Stomach (tissue), 8 donors: ENCODE measurements at regions not wholly inside any gene's neighbourhood (a gene's known extent, or its start where the extent isn't known, plus 50 kb on each side); places are given as distances from the start of the nearest gene placed in this dataset.
A peak's percentile ranks its signal among the peaks of the same experiment; 100 is the strongest.

Experiments
- DNase-seq, 2 donors: peaks; one replicate each; pipeline versions ENCODE4 v3.0.0 to v3.0.0-alpha.2; 2013 to 2019
- H3K27ac ChIP-seq, 5 donors: fragments of 200-600 bp in 4 of 5; sonication (generic) in 4 of 5; one replicate each; pipeline ENCODE4 v1.5.1; 2013 to 2019; ENCODE audit warnings: mild to moderate bottlenecking in 1 of 5, moderate library complexity in 1 of 5
- H3K27me3 ChIP-seq, 3 donors: fragments of 200-600 bp; sonication (generic); one replicate each; pipeline ENCODE4 v1.5.1; 2017 to 2019; ENCODE audit warnings: mixed run types in 1 of 3
- H3K36me3 ChIP-seq, 4 donors: fragments of 200-600 bp; sonication (generic); 1 replicate in 3 of 4; 2 replicates in 1 of 4; pipeline ENCODE4 v1.5.1; 2016 to 2019
- H3K4me1 ChIP-seq, 4 donors: fragments of 200-600 bp; sonication (generic); one replicate each; pipeline ENCODE4 v1.5.1; 2016 to 2019
- H3K4me3 ChIP-seq, 4 donors: fragments of 200-600 bp; sonication (generic) in 3 of 4; one replicate each; pipeline ENCODE4 v1.5.1; 2016 to 2019; ENCODE audit warnings: mild to moderate bottlenecking in 1 of 4
- H3K9me3 ChIP-seq, 4 donors: fragments of 200-600 bp; sonication (generic); one replicate each; pipeline ENCODE4 v1.5.1; 2016 to 2019
- EP300 ChIP-seq: sonication (generic); formaldehyde crosslinking; IDR thresholded peaks from one replicate; pipeline ENCODE4 v1.6.1; 2017; ENCODE audit warnings: antibody characterized with exemption
- POLR2A ChIP-seq, 4 donors: fragments of 450-650 bp; IDR thresholded peaks; one replicate each; pipeline ENCODE4 v1.6.1; 2016; ENCODE audit warnings: antibody characterized with exemption in 4 of 4, control low read depth in 2 of 4, mild to moderate bottlenecking in 1 of 4, moderate library complexity in 1 of 4
- POLR2AphosphoS5 ChIP-seq, 3 donors: sonication (generic); formaldehyde crosslinking; IDR thresholded peaks; one replicate each; pipeline ENCODE4 v1.6.1; 2016; ENCODE audit warnings: antibody characterized with exemption in 3 of 3
- WGBS, 5 donors: extraction: QIAGEN DNeasy Blood & Tissue Kit in 3 of 5; methylation state at CpG; one replicate each; pipeline versions ENCODE4 v1.1.5 to v1.1.7; 2013 to 2018; 5-methylcytosine and 5-hydroxymethylcytosine counted together
- intact Hi-C: fragments of 100-400 bp; cut with DNase I; formaldehyde crosslinking; loops from one replicate; pipeline ENCODE4 v1.15.1; 2023; ENCODE audit warnings: low total_unique reads
- TF ChIP-seq, protein P1 (sequence below), 7 experiments: fragments of 450-650 bp in 4 of 7; fragments of 200-600 bp in 3 of 7; sonication (generic) in 3 of 7; IDR thresholded peaks; one replicate each; pipeline ENCODE4 v1.5.1; 2016 to 2019; ENCODE audit warnings: antibody characterized with exemption in 7 of 7, control low read depth in 2 of 7, mild to moderate bottlenecking in 1 of 7
- donor health status: healthy with polysubstance abuse.
- donor health status: Bipolar disorder and iron deficiency.
- donor health status: healthy.

DNA sequence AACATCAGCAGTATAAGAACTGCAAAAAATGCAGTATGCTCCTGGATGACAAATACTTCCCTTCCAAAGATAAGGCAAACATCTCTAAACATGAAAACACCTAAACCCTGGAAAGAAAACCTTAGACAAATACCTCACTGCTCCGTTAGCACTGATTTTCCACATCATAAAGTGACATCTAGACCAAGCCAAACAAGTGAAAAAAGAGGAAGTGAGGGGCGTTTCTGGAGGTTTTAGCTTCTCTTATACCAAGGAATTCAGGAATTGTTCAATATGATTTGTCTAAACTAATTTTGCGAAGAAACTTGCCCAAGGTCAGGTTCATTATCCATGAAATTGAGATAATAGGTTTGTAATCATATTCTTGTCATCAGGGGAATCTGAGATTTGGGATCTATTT lies 279.7 kb downstream of the ADRA2A start:
- no peaks in the 10 kb centered on the region for H3K9me3 ChIP-seq
- intact Hi-C loops: no loop called here
- peaks cover 0 to 5% (median 0%) of the 10 kb centered on the region in 3 donors for H3K27me3 ChIP-seq
- TF ChIP-seq POLR2A (IDR thresholded peaks at IDR 0.05) (no peak), EP300 (no peak), POLR2AphosphoS5 (IDR thresholded peaks at IDR 0.05) (no peak)
- TF ChIP-seq, protein P1, sequence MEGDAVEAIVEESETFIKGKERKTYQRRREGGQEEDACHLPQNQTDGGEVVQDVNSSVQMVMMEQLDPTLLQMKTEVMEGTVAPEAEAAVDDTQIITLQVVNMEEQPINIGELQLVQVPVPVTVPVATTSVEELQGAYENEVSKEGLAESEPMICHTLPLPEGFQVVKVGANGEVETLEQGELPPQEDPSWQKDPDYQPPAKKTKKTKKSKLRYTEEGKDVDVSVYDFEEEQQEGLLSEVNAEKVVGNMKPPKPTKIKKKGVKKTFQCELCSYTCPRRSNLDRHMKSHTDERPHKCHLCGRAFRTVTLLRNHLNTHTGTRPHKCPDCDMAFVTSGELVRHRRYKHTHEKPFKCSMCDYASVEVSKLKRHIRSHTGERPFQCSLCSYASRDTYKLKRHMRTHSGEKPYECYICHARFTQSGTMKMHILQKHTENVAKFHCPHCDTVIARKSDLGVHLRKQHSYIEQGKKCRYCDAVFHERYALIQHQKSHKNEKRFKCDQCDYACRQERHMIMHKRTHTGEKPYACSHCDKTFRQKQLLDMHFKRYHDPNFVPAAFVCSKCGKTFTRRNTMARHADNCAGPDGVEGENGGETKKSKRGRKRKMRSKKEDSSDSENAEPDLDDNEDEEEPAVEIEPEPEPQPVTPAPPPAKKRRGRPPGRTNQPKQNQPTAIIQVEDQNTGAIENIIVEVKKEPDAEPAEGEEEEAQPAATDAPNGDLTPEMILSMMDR (IDR thresholded peaks at IDR 0.05): no peak
- H3K27ac ChIP-seq: no peak overlapping the region
- H3K4me3 ChIP-seq: no peak overlapping the region
- H3K36me3 ChIP-seq: no peaks in the 10 kb centered on the region
- no peak for DNase-seq
- 51 to 66% (median 63%) methylated on average over 3 of the region's 3 CpGs for WGBS, 5 donors
- no peaks in the 10 kb centered on the region for H3K4me1 ChIP-seq

DNA sequence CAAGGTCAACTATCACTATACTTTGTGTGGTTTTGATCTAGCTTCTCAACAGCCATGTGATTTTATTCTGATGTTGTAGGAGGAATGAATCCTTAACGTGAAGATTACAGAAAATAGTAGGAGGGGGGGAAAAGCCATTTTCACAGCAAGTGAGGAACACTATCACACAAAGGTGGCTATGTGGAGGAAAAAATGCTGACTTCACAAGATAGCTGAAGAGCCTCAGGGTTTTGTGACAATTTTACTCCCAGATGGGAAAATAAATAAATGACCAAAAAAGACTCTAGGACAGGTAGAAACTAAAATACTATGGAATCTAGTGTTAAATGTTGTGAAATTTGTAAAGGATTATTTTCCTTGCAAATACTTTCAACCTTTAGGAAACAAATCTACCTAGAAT lies 281.0 kb downstream of the ADRA2A start:
- H3K4me3 ChIP-seq: no peak overlapping the region
- 54 to 70% (median 68%) methylated on average over 1 of the region's 1 CpG for WGBS, 5 donors
- TF ChIP-seq POLR2A (IDR thresholded peaks at IDR 0.05) (no peak), POLR2AphosphoS5 (IDR thresholded peaks at IDR 0.05) (no peak), EP300 (no peak)
- TF ChIP-seq, protein P1 (IDR thresholded peaks at IDR 0.05): no peak
- H3K36me3 ChIP-seq: no peaks in the 10 kb centered on the region
- intact Hi-C loops: no loop called here
- no peaks in the 10 kb centered on the region for H3K9me3 ChIP-seq
- H3K27ac ChIP-seq: no peak overlapping the region
- no peak for DNase-seq
- peaks cover 0 to 5% (median 0%) of the 10 kb centered on the region in 3 donors for H3K27me3 ChIP-seq
- no peaks in the 10 kb centered on the region for H3K4me1 ChIP-seq

DNA sequence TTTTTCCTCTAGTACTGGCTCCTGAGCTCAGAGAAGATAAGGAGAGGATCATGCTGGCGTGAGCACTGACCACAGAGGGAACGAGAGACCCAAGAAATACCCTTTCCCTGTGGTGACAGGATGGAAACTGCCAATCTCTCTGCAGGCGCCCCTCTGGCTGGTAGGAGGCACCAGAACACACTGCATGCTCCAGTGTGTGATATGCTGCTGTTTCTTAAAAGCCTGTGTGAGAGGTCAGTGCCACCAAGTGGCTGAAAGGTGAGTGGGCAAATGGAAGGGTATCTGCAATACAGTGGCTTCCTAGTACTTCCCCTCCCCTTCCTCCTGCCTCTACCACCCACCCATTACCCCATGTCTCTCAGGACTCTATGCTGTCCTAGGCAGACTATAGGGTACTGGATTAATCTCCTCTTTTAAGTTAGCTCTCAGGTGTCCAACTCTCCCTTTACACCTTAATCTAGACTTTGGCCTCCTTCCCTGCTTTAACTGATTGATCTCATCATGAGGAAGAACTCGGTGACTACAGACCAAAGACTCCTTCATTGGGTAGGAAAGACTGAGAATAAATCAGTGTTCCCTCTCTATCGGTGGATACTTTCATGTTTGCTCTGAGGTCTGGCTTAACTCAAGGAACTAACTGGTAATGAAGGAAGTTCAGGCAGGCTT lies 283.6 kb downstream of the ADRA2A start:
- intact Hi-C loops: loop anchor here (10.0 kb wide), 1 partner anchor 286 kb away; the partner anchor contains the start of gene ADRA2A
- Histone ChIP-seq H3K9me3 (no peaks in the 10 kb centered on the region), H3K27me3 (peaks cover 0 to 5% (median 0%) of the 10 kb centered on the region in 3 donors), H3K36me3 (no peaks in the 10 kb centered on the region), H3K4me1 (no peaks in the 10 kb centered on the region), H3K27ac (no peak overlapping the region), H3K4me3 (no peak overlapping the region)
- 11 to 26% (median 17%) methylated on average over 5 of the region's 5 CpGs for WGBS, 5 donors
- peak; percentile 51 to 81 for DNase-seq
- TF ChIP-seq, protein P1 (IDR thresholded peaks at IDR 0.05): peak in 5 of 7 experiments; percentile 23 to 57 (median 32)
- no peak for TF ChIP-seq POLR2A (IDR thresholded peaks at IDR 0.05)

DNA sequence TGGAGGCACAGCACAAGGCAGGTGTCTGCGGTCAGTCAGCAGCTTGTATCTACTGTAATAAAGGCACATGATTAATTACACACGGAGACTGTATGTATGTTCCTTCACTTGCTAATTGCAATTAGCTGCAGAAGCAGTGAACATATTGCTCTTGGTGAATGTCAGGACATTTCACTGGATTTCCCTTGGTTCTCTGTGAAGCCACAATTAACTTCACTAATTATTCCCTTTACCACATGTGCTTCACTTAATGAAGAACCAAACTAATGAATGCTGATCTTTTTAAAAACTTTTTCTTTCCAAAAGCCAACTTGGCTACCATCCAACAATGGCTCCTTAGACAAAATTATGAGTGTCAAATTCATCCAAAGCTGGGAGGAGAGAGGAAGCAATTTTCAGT lies 290.7 kb downstream of the ADRA2A start:
- no peak overlapping the region for H3K27ac ChIP-seq
- no peaks in the 10 kb centered on the region for H3K4me1 ChIP-seq
- TF ChIP-seq POLR2A (IDR thresholded peaks at IDR 0.05): no peak
- TF ChIP-seq, protein P1 (IDR thresholded peaks at IDR 0.05): no peak
- TF ChIP-seq POLR2AphosphoS5 (IDR thresholded peaks at IDR 0.05): no peak
- no peak for TF ChIP-seq EP300
- no peak overlapping the region for H3K4me3 ChIP-seq
- peak in 1 of 2 donors; percentile 3 for DNase-seq
- 80 to 90% (median 83%) methylated on average over 2 of the region's 2 CpGs for WGBS, 5 donors
- intact Hi-C loops: loop anchor here (10.0 kb wide), 1 partner anchor 293 kb away; the partner anchor contains the start of gene ADRA2A
- H3K36me3 ChIP-seq: no peaks in the 10 kb centered on the region
- peaks cover 0 to 9% (median 0%) of the 10 kb centered on the region in 3 donors for H3K27me3 ChIP-seq
- no peaks in the 10 kb centered on the region for H3K9me3 ChIP-seq
